GM19239 (cell line): ENCODE measurements at regions not wholly inside any gene's neighbourhood (a gene's known extent, or its start where the extent isn't known, plus 50 kb on each side); places are given as distances from the start of the nearest gene placed in this dataset.

Source experiments
- DNase-seq: peaks from one replicate; pipeline ENCODE4 v3.0.0; 2011; ENCODE audit warnings: low spot score; ENCODE audit not compliant: insufficient read length
- FAIRE-seq: peaks from 2 replicates; lab custom pipeline; 2011; peaks lifted over from hg19 to GRCh38; lab: Jason Lieb, UNC

DNA sequence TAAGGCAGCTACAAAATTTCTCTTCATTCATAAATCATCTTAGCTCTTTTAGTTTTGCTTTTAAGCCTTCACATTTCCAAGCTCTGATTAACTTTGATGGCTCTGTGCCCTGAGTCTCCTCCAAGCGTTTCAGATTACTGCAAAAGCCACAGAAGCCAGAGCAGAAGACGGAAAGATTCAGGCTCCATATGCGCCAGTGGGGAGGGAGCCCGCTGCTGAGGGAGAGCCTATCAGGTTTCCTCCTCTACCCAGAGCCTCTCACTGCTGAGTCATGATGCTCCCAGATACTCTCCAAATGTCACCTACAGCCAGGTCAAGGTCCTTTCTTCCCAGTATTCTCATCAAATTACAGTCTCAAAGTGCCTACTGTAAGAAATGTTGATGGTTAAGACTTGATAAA lies 193.6 kb downstream of the RAP2A start:
- FAIRE-seq = no peak
- DNase-seq = no peak

- DNase-seq (no peak), FAIRE-seq (no peak)
Observed at GRCh38 chr13:97629601-97630272, 195.8 kb downstream of the RAP2A start.

GRCh38 chr13:97630725-97631124 lies 196.8 kb downstream of the RAP2A start:
- DNase-seq (no peak), FAIRE-seq (no peak)

DNA sequence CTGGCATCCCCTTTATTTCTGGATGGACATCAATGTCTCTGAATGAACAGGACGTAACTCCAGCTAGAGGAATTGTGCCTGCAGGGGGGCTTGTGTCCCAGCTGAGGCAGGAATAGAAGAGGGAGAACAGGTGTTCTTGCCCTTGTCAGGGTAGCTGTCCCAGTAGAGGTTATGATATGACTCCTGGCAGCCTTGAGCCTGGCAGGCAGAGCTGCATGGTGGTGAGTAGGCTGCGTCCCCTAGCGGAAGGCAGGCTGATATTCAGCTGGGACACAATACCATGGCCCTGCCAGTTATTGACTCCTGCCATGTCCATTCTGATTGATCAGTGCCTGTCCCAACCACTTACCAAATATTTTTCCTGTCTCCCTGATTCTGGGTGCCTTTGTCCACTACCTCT lies 197.2 kb downstream of the RAP2A start:
- FAIRE-seq (no peak), DNase-seq (no peak)

DNA sequence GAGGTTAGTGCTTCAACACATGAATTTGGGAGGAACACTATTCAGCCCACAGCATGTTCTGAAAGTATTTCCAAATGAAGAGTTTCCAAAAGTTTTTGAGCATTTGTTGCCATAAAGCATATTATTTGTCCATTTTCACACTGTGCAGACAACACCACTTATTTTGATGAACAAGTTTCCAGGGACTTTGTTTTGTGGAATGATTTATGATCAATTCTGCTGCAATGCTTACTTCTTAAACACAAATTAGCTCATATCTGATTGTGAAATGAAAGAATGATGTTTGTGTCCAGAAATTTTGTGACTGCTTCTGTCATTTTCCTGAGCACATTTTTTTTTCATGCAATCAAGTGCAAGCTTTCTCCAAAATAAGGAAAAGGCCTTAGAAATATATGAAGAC lies 205.3 kb downstream of the RAP2A start:
- DNase-seq = no peak
- no peak for FAIRE-seq

- no peak for FAIRE-seq
Observed at GRCh38 chr13:97640268-97640667, 206.3 kb downstream of the RAP2A start.

GRCh38 chr13:97648171-97648880 lies 214.4 kb downstream of the RAP2A start:
- DNase-seq (no peak), FAIRE-seq (no peak)

More at GRCh38 chr13:97640268-97640667, 206.3 kb downstream of the RAP2A start:
- no peak for DNase-seq

DNA sequence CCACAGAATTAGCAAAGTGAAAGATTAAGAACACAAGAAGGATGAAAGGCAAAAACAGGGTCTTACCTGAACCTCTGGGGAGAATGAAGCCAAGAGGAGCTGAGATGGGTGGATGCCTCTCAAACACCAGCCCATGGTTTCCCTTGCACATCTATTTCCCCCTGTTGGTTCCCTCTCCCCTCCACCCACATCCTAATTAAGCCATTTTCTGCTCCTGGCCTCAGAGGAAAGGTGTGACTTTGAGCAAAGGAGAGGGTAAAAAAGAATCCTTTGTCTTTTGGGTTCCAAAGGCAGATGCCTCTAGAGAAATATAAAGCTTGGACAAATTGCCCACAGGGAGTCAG lies 214.9 kb downstream of the RAP2A start:
- no peak for DNase-seq
- no peak for FAIRE-seq

- DNase-seq (no peak), FAIRE-seq (no peak)
Observed at GRCh38 chr13:97653443-97654140, 219.6 kb downstream of the RAP2A start.

GRCh38 chr13:97654236-97654635 lies 220.3 kb downstream of the RAP2A start:
- DNase-seq = no peak
- no peak for FAIRE-seq

DNA sequence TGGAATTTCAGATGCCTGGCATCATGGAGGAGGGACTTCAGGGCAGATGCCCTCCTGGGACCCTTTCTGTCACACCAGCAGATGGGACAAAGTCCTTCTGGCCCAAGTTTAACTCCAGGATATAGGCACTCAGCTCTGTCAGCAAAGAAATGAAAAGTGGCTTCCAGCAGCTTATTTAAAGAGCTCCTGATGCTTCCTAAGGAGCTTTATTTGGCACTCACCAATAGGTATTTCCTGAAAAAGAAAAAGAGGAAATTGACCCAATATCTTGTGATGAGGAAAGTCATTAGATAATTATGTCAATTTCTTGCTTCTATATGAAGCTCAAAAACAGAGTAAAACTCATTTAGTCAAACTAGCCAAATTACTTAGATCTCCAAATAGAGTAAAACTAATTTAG lies 224.6 kb downstream of the RAP2A start:
- no peak for DNase-seq
- FAIRE-seq = no peak

GRCh38 chr13:97659602-97660001 lies 225.6 kb downstream of the RAP2A start:
- FAIRE-seq (peak; percentile 40), DNase-seq (no peak)

GRCh38 chr13:97660594-97661260 lies 226.8 kb downstream of the RAP2A start:
- FAIRE-seq = no peak
- no peak for DNase-seq

- DNase-seq (no peak), FAIRE-seq (no peak)
Observed at GRCh38 chr13:97686594-97686993, 252.6 kb downstream of the RAP2A start.

DNA sequence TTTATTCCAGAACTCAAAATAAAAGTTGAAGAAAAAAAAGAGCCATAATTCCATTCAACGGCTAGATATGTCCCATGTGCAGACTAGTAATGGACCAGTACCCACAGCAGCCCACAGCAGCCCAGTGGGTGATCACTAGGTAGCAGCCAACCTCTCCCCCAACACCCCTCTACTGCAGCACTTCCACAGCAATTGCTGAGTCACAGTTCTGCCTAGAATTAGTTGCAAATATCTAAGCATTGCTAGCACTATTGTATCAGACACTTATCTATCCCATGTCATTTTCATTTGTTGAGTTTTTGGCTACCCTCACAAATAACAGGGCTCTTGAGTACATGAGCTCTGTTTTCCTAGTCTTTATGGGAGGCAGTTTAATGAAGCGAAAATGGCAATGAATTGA lies 258.7 kb downstream of the RAP2A start:
- FAIRE-seq (no peak), DNase-seq (no peak)

DNA sequence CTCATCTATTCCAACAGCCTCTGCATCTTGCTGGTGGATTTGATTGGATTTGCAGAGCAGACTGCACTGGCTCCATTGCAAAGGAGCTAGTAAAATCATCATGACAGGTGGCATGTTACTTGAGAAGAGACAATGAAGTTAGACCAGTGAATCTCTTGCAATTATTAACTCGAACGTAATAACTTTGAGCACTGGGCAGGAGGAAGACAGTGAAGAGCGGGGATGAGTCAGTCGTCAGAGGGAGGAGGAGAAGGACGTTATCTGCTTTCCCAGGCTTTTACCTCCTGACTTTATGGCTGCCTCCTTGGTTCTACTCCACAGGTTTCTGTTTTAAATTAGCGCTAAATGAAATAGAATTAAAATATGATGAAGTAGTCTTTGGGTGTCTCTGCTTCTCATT lies 257.8 kb upstream of the IPO5 start:
- no peak for FAIRE-seq
- DNase-seq = no peak

GRCh38 chr13:97696921-97697320 lies 256.6 kb upstream of the IPO5 start:
- no peak for FAIRE-seq
- DNase-seq = no peak

DNA sequence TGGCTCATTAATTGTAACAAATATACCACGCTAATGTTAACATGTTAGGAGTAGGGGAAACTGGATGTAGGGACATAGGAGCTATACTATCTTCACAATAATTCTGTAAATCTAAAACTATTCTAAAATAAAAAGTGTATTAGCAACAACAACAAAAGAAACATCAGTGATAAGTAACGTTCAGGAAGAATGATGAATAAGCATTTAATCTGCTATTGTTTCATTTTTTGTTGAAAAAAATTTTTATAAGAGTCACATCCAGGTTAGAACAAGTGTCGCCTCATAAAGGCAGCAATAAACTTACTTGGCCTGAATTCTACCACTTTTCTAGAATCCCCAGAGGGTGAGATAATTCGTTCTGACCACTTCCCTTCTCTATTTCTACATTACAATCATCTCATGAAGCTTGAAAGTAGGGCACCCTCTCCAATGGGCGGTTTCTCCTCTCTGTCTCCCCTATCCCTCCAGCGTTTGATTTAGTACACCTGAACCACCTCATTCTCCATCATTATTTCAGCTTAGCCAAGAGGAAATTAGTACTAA lies 253.1 kb upstream of the IPO5 start:
- FAIRE-seq (no peak), DNase-seq (no peak)

DNA sequence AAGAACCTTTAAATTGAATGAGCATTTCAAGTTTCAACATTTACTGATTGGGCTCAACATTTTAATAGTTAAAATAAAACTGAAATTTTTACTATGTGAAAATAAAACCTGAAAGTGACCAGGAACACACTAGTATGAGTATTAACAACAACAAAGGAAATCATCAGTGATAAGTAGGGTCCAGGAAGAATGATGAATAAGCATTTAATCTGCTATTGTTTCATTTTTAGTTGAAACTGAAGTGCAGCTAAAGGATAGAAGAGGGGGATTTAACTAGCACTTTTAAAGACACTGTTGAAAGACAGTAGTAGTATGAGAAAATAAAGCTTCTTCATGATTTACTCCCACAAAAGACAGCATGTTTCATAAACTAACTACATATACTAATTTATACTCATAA lies 250.9 kb upstream of the IPO5 start:
- no peak for FAIRE-seq

DNA sequence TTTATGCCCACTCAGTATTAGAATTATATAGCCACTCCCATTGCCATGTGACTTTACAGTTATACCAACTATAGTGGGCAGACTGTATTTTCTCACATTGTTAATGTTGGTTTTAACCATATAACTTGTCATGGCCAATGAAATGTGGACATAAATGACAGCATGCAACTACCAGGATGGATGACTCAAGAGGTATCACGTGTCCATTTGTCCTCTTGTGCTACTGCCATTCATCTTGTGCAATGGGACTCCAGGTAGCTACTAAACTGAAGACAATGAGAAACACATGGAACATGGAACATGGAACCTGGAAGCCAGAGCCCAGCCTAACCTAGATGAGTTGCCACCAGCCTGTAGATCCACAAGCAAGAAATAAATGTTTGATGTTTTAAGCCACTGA lies 242.7 kb upstream of the IPO5 start:
- FAIRE-seq (no peak), DNase-seq (no peak)

More for the DNA sequence above, 250.9 kb upstream of the IPO5 start:
- DNase-seq = no peak

DNA sequence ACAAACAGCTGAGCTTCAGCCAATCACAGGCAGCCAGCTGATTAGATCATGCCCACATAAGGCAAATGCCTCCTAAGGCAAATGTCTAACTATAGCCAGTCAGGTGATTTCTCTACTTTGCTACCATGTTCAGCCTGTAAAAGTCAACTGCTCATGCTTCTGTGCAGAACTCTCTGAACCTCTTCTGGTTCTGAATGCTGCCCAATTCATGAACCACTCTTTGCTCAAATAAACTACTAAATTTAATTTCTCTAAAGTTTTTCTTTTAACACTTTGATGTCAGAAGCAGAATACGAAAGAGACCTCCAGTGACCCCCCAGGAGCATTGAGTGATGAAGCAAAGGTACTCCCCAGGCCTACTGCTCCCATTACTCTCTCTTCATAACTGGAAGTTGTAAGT lies 240.7 kb upstream of the IPO5 start:
- DNase-seq (no peak), FAIRE-seq (no peak)
